Central memory CD8-positive, alpha-beta T cell (primary cell): ENCODE measurements at regions not wholly inside any gene's neighbourhood (a gene's known extent, or its start where the extent isn't known, plus 50 kb on each side); places are given as distances from the start of the nearest gene placed in this dataset.
A peak's percentile ranks its signal among the peaks of the same experiment; 100 is the strongest.

Experiments used
- ATAC-seq: fragments of 150-1000 bp; cut with Tn5 transposase; replicated peaks from 2 replicates; pipeline ENCODE4 v1.10.0; 2022; ENCODE audit warnings: mild to moderate bottlenecking, moderate FRiP score, moderate number of reproducible peaks; ENCODE audit not compliant: poor library complexity, severe bottlenecking; ENCODE audit errors: extremely low read depth
- DNase-seq, 2 donors: peaks; one replicate each; pipeline ENCODE4 v3.0.0; 2021; ENCODE audit warnings: low spot score in 2 of 2
- H3K27ac Mint-ChIP-seq: one replicate; pipeline ENCODE4 v1.8.0; 2022; ENCODE audit warnings: low read depth, mild to moderate bottlenecking, moderate library complexity, mixed read lengths
- H3K27me3 Mint-ChIP-seq: one replicate; pipeline ENCODE4 v1.8.0; 2022; ENCODE audit warnings: mixed read lengths
- H3K36me3 Mint-ChIP-seq: one replicate; pipeline ENCODE4 v1.8.0; 2022; ENCODE audit warnings: mild to moderate bottlenecking, moderate library complexity, mixed read lengths; ENCODE audit not compliant: insufficient read depth
- H3K4me1 Mint-ChIP-seq: one replicate; pipeline ENCODE4 v1.8.0; 2022; ENCODE audit warnings: mixed read lengths
- H3K4me3 Mint-ChIP-seq: one replicate; pipeline ENCODE4 v1.8.0; 2022; ENCODE audit warnings: mild to moderate bottlenecking, moderate library complexity, mixed read lengths
- H3K9me3 Mint-ChIP-seq: one replicate; pipeline ENCODE4 v1.8.0; 2022; ENCODE audit warnings: mixed read lengths

- Mint-ChIP-seq H3K9me3 (no peaks in the 10 kb centered on the region), H3K4me3 (no peak overlapping the region), H3K27me3 (no peaks in the 10 kb centered on the region), H3K36me3 (peaks cover under 1% of the 10 kb centered on the region), H3K4me1 (peaks cover 23% of the 10 kb centered on the region), H3K27ac (no peak overlapping the region)
- ATAC-seq (no peak), DNase-seq (no peak)
Measured at GRCh38 chr22:48092866-48093265, 1330.4 kb downstream of the TBC1D22A start.

DNA sequence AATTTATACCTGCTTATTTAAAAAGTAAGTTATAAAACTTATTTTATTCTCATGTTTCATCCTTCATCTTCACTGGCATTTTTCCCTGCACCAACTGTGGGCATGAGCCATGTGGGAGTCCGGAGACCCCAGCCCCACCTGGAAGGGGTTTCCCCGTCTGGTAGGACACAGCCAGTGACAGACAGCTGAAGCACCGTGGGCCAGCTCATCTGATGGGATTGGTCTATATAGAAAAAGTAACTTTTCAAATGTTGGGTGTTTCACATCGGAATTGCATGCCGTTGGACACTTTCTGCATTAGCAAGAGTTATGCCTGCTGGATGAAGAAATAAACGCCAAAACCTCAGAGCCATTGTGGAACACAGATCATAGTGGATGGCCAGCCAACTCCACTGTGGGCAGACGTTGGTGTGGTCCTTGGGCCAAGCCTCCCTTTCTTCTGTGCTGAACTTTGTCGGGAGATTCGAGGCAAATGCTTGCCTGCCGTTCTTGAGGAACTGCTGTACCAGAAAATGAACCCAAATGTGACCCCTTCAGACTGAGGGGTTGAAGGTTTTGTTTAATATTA, 1329.3 kb downstream of the TBC1D22A start:
- H3K27ac Mint-ChIP-seq, result no peak overlapping the region
- H3K27me3 Mint-ChIP-seq, result no peaks in the 10 kb centered on the region
- H3K4me3 Mint-ChIP-seq, result no peak overlapping the region
- DNase-seq (no peak), ATAC-seq (no peak)
- peaks cover 13% of the 10 kb centered on the region for H3K4me1 Mint-ChIP-seq
- no peaks in the 10 kb centered on the region for H3K9me3 Mint-ChIP-seq
- no peaks in the 10 kb centered on the region for H3K36me3 Mint-ChIP-seq

GRCh38 chr22:48091060-48091650, 1328.7 kb downstream of the TBC1D22A start:
- H3K36me3 Mint-ChIP-seq, result no peaks in the 10 kb centered on the region
- ATAC-seq (no peak), DNase-seq (no peak)
- H3K4me1 Mint-ChIP-seq, result peaks cover 10% of the 10 kb centered on the region
- no peaks in the 10 kb centered on the region for H3K27me3 Mint-ChIP-seq
- no peak overlapping the region for H3K27ac Mint-ChIP-seq
- no peak overlapping the region for H3K4me3 Mint-ChIP-seq
- H3K9me3 Mint-ChIP-seq, result no peaks in the 10 kb centered on the region

DNA sequence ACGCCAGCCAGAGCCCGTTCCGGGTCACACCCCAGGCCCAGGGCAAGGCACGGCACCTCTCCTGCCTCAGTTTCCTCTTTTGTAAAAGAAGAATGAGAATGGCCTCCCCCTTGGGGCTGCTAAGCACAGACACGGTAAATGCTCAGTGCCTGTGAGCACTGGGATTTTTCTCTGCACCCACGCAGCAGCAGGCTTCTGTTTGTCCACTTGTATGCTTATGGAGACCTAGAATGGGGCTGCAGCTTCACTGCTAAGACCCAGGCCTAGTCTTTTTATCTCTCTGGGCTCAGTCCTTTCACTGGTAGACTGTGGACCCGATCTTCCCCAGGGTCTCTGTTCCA, 1327.9 kb downstream of the TBC1D22A start:
- Mint-ChIP-seq H3K36me3 (no peaks in the 10 kb centered on the region), H3K9me3 (no peaks in the 10 kb centered on the region), H3K4me1 (peaks cover 10% of the 10 kb centered on the region), H3K27ac (no peak overlapping the region), H3K4me3 (no peak overlapping the region), H3K27me3 (peaks cover 6% of the 10 kb centered on the region)
- ATAC-seq (no peak), DNase-seq (no peak)

- Mint-ChIP-seq H3K27ac (no peak overlapping the region), H3K4me1 (peaks cover 9% of the 10 kb centered on the region), H3K9me3 (no peaks in the 10 kb centered on the region), H3K36me3 (no peaks in the 10 kb centered on the region), H3K4me3 (no peak overlapping the region), H3K27me3 (peaks cover 10% of the 10 kb centered on the region)
- ATAC-seq (no peak), DNase-seq (no peak)
Measured at GRCh38 chr22:48089601-48090331, 1327.3 kb downstream of the TBC1D22A start.

DNA sequence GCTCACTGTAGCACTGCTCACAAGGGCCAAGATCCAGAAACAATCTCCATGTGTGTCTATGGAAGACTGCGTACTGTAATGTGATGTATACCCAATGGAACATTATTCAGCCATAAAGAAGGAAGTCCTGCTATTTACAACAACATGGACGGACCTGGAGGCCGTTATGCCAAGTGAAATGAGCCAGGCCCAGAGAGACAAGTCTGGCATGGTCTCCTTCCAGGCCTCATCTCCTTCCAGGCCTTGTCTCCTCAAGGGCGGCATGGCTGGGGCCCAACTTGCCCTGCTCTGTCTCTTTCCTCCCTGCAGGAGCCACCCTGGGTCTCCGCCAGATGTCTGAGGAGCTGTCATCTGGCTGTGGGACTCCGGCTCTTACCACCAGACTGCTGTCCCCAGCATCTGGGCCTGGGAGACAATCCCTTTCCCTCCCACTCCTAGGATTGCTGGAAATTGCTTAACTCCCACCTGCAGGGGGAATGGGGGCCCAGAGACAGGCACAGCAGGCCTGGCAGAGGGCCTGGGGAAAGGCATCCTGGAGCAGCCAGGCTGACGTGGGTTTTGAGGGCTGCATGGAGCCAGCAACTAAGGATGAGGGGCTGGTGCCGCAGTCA, 1326.6 kb downstream of the TBC1D22A start:
- Mint-ChIP-seq H3K27ac (no peak overlapping the region), H3K4me3 (no peak overlapping the region), H3K9me3 (no peaks in the 10 kb centered on the region), H3K27me3 (peaks cover 10% of the 10 kb centered on the region), H3K4me1 (peaks cover 16% of the 10 kb centered on the region), H3K36me3 (peaks cover 2% of the 10 kb centered on the region)
- DNase-seq (no peak), ATAC-seq (no peak)

DNA sequence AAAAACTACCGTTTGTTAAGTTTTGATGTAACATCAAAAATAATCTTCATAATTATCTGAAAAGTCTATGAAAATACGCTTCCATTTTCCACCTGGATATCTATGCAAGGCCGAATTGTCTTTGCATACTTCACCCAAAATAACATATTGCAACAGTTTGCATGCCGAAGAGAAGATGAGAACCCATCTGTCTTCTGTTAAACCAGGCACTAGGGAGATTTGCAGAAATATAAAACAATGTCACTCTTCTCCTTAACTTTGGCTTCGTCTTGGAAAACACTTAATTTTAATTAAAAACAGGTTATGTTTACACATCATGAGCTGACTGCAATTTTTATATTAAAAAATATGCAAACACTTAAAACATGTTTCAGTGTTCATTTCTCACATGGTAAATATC, 1325.8 kb downstream of the TBC1D22A start:
- H3K4me3 Mint-ChIP-seq, result no peak overlapping the region
- ATAC-seq (no peak), DNase-seq (no peak)
- H3K4me1 Mint-ChIP-seq, result peaks cover 22% of the 10 kb centered on the region
- peaks cover 10% of the 10 kb centered on the region for H3K27me3 Mint-ChIP-seq
- no peak overlapping the region for H3K27ac Mint-ChIP-seq
- H3K36me3 Mint-ChIP-seq, result peaks cover 2% of the 10 kb centered on the region
- H3K9me3 Mint-ChIP-seq, result no peaks in the 10 kb centered on the region

DNA sequence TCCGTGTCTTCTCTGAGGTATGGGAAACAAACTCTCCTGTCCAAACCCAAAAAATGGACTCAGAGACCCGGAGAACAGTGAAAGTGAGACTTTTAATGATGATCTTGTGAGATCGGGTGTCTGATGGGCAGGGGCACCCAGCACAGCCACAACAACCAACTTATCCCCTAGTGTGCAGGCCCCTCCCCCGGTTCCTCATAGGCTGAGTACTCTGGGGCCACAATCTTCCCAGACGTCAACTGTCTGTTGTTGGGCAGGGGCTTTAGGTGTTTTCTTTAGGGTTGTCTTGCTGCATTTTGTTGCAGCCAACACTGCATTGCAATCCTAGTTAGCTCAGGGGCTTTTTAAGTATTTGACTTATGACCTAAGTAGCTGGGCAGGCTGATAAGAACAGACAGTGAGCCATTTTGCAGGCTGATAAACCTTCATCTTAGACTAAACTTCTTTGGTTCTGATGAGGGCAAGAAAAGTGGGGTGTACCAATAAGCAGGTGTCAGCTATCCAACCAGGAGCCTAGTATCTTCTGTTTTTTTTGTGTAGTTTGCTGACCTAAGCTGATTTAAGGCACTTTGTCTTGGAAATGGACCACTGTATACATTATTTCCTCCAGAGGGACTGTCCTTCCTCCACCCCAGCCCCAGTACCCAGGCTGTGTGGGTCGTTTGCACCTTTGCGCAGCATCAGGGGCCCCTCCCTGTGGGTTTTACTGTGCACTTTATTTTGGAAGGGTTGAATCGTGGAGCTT, 1323.6 kb downstream of the TBC1D22A start:
- DNase-seq (no peak), ATAC-seq (no peak)
- Mint-ChIP-seq H3K4me1 (peaks cover 23% of the 10 kb centered on the region), H3K27me3 (peaks cover 10% of the 10 kb centered on the region), H3K36me3 (peaks cover 3% of the 10 kb centered on the region), H3K9me3 (no peaks in the 10 kb centered on the region), H3K4me3 (no peak overlapping the region), H3K27ac (no peak overlapping the region)

- Mint-ChIP-seq H3K4me3 (peak overlapping the region; percentile 53), H3K27ac (no peak overlapping the region), H3K9me3 (no peaks in the 10 kb centered on the region), H3K4me1 (peaks cover 36% of the 10 kb centered on the region), H3K27me3 (peaks cover 13% of the 10 kb centered on the region), H3K36me3 (peaks cover 12% of the 10 kb centered on the region)
- no peak for DNase-seq
- ATAC-seq, result no peak
Measured at GRCh38 chr22:48084729-48085050, 1322.2 kb downstream of the TBC1D22A start.

DNA sequence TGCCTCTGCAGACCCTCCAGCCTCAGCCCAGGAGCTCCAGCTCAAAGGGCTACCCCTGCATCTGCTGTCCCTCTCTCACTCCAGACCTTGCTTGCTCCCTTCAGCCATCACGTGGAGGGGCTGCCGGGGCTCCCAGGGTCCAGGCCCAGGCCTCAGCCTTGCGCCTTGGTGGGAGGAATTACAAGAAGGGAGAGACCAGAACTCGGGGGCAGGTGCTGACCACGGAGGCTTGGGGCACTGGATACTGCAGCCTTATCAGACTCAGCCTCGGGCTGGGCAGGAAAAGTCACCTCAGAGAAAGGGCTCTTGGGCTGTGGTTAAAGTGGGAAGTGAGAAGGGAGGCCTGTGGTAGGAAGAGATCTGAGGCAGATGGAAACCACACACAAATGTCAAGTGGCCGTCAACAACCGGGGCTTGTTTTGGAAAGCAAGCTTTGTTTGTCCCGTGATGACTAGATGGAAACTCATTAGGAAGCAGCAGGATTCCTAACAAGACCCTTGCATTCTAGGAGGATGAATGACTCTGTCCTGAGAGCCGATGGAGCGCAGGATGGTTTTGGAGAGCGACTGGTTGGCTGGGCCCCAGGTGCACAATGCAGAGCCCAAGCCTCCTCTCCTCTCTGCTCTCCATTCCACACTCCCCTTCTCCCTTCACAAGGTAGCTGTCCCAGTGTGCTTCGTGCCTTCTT, 1321.7 kb downstream of the TBC1D22A start:
- Mint-ChIP-seq H3K4me3 (peak overlapping the region; percentile 53), H3K9me3 (no peaks in the 10 kb centered on the region), H3K27ac (no peak overlapping the region), H3K27me3 (peaks cover 18% of the 10 kb centered on the region), H3K36me3 (peaks cover 12% of the 10 kb centered on the region), H3K4me1 (peaks cover 41% of the 10 kb centered on the region)
- no peak for DNase-seq
- no peak for ATAC-seq

- Mint-ChIP-seq H3K27ac (no peak overlapping the region), H3K9me3 (no peaks in the 10 kb centered on the region), H3K36me3 (peaks cover 12% of the 10 kb centered on the region), H3K4me1 (peaks cover 45% of the 10 kb centered on the region), H3K27me3 (peaks cover 25% of the 10 kb centered on the region), H3K4me3 (no peak overlapping the region)
- ATAC-seq (no peak), DNase-seq (no peak)
Measured at GRCh38 chr22:48083502-48083901, 1321.1 kb downstream of the TBC1D22A start.

GRCh38 chr22:48082284-48082683, 1319.8 kb downstream of the TBC1D22A start:
- ATAC-seq, result no peak
- Mint-ChIP-seq H3K36me3 (peaks cover 12% of the 10 kb centered on the region), H3K4me3 (no peak overlapping the region), H3K27ac (no peak overlapping the region), H3K4me1 (peaks cover 45% of the 10 kb centered on the region), H3K9me3 (no peaks in the 10 kb centered on the region), H3K27me3 (peaks cover 35% of the 10 kb centered on the region)
- no peak for DNase-seq
